Hematopoietic multipotent progenitor cell treated with erythropoietin and hydrocortisone succinate and interleukin-3 and kit ligand, for 8 days (in vitro differentiated cells): ENCODE measurements at regions not wholly inside any gene's neighbourhood (a gene's known extent, or its start where the extent isn't known, plus 50 kb on each side); places are given as distances from the start of the nearest gene placed in this dataset.
"Not testable (repeated sequence)": the region's sequence is repeated elsewhere in the genome, so short reads cannot be mapped to it uniquely, and the experiment has no call there.

Source experiments
- DNase-seq: peaks from one replicate; pipeline ENCODE4 v3.0.0-alpha.2; 2015

DNA sequence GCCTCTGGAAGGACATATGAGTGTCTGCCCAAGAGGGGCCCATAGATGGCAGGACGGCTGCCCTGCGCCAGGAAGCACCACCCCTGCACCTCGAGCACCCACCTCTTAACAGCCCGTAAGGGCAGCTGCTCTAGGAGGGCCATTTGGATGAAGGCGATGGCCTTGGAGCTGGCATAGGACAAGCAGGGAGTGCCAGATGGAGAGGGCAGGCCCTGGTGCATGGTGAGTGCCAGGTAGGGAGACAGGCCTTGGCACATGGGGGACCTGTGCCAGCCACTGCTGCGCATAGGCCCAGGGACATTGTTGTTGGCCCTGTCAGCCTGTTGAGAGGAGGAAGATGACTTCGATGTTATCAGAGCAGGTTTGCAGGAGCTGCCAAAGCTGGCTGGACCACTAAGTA is 134.2 kb downstream of the SLC25A46 start:
- no peak for DNase-seq

DNA sequence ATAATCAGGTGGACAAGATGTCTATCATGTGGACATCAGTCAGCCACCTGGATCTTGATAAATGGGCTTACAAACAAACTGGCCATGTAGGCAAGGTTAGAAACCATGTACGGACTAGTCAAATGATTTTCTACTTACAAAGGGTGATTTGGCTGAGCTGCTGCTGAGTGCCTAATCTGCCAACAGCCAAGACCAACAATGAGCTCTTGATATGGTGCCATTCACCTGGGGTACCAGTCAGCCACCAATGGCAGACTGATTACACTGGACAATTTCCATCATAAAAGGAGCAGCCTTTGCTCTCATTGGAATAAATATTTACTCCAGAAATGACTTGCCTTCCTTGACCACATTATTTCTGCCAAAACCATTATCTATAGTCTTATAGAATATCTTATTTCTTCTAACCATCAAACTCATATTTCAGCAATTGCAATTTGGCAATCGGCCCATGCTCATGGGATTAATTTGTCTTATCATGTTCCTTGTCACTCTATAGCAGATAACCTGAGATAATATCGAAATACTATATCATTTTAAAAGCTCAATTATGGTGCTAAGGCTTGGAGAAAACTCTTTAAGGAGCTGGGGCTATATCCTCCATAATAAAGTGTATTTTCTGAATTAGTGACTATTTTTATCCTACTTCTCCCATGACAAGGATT is 135.1 kb downstream of the SLC25A46 start:
- no peak for DNase-seq

DNA sequence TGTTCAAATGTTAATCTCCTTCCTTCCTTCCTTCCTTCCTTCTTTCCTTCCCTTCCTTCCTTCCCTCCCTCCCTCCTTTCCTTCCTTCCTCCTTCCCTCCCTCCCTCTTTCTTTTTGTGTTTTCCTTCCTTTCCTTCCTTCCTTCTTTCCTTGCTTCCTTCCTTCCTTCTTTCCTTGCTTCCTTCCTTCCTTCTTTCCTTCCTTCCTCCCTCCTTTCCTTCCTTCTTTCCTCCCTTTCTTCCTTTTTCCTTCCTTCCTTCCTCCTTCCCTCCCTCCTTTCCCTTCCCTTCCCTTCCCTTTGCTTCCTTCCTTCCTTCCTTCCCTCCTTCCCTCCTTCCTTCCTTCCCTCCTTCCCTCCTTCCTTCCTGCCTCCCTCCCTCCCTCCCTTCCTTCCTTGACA is 136.3 kb downstream of the SLC25A46 start:
- not testable (repeated sequence) for DNase-seq

DNA sequence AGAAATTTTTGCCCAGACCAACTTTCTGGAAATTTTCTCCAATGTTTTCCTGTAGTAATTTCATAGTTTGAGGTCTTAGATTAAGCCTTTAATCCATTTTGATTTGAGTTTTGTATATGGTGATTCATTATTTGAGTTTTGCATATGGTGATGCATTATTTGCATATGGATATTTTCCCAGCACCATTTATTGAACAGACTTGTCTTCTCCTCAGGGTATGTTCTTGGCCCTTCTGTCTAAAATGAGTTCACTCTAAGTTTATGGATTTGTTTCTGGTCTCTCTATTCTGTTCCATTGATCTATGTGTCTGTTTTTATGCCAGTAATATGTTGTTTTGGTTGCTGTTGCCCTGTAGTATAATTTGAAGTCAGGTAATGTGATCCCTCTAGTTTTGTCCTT is 139.3 kb downstream of the SLC25A46 start:
- DNase-seq: no peak

DNA sequence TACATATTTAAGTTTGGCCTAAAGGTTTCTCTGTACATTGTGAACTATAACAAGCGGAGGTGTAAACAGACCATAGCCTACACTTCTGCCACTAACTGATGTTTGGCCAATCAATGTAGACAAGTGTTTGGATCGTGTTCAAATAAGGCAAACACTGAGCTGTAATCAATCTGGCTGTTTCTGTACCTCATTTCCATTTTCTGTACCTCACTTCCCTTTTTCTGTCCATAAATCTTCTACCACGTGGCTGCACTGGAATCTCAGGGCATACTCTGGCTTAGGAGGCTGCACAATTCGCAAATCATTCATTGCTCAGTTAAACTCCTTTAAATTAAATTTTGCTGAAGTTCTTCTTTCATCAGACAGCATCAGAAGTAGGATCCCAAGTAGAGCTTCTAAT is 140.9 kb downstream of the SLC25A46 start:
- no peak for DNase-seq

DNA sequence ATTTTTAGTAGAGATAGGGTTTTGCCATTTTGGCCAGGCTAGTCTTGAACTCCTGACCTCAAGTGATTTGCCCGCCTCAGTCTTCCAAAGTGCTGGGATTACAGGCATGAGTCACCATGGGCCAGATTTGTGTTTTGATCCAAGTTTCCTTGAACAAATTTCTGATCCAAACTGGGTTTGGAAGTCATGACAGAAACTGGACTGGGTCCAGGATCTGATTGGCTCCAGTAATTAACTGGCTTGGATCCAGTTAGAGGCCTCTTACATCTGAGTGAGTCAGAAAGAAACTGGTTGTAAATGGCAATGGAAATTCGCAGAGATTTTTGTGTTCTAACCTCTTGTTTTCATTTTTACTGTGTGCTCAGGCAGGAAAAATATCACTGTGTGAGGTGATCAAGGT is 141.6 kb downstream of the SLC25A46 start:
- DNase-seq: no peak

DNA sequence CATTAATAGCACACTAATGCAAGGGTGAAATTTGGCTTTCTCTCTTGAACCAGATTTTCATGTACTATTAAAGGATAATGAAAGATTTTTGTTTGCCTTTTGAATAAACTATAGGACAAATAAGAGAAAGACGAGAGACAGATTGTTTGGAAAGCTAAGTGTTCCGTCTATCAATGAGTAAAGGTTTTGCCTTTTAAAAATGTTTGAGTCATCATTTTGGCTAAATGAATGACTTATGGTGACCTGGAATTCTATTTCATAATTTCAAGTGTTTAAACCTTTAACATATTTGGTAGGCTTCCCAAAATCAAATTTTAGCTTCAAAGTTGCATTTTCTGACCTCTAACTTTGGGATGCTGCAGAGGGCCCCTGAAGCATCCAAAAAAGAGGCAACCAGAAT is 145.2 kb downstream of the SLC25A46 start:
- no peak for DNase-seq

DNA sequence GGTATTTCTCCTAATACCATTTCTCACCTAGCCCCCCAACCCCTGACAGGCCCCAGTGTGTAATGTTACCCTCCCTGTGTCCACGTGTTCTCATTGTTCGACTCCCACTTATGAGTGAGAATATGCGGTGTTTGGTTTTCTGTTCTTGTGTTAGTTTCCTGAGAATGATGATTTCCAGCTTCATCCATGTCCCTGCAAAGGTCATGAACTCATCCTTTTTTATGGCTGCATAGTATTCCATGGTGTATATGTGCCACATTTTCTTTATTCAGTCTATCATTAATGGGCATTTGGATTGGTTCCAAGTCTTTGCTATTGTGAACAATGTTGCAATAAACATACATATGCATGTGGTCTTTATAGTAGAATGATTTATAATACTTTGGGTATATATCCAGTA is 148.4 kb downstream of the SLC25A46 start:
- not testable (repeated sequence) for DNase-seq

DNA sequence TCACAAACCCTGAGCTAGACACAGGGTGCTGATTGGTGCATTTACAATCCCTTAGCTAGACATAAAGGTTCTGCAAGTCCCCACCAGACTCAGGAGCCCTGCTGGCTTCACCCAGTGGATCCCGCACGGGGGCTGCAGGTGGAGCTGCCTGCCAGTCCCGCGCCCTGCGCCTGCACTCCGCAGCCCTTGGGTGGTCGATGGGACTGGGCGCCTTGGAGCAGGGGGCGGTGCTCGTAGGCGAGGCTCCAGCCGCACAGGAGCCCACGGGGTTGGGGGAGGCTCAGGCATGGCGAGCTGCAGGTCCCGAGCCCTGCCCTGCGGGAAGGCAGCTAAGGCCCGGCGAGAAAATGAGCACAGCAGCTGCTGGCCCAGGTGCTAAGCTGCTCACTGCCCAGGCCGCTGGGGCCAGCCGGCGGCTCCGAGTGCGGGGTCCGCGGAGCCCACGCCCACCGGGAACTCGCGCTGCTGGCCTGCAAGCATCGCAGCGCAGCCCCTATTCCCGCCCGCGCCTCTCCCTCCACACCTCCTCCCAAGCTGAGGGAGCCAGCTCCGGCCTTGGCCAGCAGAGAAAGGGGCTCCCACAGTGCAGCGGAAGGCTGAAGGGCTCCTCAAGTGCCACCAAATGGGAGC is 155.2 kb downstream of the SLC25A46 start:
- not testable (repeated sequence) for DNase-seq

DNA sequence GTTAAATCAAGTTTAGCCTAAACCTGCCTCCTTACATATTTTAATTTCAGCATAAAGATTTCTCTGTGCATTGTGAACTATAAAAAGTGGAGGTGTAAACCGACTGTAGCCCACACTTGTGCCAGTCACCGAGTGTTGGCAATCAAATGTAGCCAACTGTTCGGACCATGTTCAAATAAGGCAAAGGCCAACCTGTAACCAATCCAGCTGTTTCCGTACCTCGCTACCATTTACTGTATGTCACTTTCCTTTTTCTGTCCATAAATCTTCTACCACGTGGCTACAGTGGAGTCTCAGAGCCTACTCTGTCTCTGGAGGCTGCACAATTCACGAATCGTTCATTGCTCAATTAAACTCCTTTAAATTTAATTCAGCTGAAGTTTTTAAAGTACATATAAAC is 156.0 kb downstream of the SLC25A46 start:
- DNase-seq: no peak

DNA sequence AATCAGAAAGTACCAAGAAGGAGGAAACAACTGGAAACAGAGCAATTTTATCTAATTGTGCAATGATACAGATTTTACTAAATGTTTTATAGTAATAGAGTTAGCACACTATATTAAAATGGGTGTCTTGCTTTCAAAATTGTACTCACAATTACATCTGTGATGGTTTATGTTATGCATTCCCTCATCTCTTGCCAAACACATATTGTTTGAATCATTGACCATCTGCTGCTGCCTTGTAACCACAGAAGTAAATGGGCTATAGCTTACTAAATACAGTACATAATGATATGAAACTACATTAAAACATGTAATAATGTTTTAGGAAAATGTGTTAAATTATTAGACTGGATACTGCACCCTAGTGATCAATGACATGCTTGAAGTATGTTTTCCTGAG is 158.1 kb downstream of the SLC25A46 start:
- no peak for DNase-seq

DNA sequence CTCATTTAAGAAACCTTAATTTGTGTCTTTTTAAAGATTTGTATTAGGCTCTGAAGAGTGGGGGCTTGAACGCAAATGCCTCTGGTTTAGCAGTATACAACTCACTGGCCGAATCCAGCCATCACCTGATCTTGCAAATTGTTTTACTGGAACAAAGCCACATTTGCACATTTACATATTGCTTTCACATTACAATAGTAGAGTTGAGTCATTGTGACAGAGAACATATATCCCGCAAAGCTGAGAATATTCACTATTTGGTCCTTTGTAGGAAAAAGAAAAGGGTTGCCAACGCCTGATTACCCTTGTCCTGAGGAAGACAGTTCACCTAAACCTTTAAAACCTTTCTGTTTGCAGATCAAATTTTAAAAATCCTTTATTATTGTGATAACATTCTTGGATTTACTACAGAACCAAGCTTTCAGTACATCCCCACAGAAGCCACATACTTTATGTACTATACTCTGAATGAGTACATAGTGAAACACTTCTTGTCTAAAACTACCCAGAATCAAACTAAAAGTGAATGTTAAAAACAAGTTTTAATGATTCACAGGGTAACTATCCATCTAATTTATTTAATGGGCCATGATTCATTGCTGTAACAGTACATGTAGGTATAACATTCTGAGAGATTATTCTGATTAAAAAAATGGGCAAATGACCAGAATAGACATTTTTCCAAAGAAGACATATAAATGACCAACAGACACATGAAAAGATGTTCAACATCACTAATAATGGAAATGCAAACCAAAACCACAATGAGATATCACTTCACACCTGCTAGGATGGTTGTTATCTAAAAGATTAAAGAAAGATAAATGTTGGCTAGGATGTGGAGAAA is 161.0 kb downstream of the SLC25A46 start:
- no peak for DNase-seq

DNA sequence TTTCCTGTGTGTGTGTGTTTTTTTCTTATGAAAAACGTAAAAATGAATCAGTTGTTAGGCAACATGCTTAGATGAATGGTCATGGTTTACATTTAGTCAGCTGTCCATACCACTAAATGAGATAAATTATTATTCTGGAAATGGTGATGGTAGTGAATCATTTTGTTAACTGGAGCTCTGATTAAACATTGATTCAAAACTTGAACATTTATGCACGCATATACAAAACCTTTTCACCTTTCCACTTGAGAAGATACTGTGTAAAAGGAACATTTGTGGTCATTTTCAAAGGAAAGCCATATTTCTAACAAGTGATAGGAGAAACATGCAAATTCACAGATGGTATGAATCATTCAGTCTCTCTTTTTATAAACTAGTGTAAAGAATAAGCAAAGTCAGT is 162.0 kb downstream of the SLC25A46 start:
- DNase-seq: no peak

DNA sequence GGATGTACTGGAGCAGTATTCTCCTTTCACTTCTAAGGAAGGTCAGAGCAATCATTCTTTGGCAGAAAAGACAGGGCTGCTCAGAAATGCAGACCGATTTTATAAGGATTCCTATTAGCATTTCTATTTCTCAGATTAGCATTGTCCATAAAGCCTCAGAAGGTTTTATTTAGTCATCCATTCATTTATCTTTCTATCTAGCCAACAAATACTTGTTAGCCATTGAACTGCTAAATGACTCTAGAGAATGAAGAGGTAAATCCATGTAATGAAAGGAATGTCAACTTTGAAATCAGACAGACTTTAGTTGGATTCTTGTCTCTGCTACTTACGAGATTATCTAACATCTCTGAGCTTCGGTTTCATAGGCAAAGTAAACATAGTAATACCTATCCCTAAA is 165.2 kb downstream of the SLC25A46 start:
- DNase-seq: no peak

DNA sequence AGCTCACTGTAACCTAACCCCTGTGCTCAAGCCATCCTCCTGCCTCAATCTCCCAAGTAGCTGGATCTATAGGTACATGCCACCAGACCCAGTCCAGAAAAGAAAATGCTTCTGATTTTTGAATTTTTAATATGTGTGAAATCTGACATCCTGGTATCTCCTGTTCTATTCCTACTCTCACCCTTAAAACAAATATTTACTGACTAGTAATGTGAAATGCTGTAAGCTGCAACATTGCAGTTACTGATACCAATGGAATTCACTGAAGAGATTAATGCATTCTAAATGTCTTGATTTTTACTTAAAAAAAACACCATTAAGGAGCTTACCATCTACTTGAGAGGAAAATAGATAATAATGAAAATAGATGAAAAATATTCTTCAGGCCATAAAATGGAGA is 162.7 kb upstream of the TSLP start:
- no peak for DNase-seq

DNA sequence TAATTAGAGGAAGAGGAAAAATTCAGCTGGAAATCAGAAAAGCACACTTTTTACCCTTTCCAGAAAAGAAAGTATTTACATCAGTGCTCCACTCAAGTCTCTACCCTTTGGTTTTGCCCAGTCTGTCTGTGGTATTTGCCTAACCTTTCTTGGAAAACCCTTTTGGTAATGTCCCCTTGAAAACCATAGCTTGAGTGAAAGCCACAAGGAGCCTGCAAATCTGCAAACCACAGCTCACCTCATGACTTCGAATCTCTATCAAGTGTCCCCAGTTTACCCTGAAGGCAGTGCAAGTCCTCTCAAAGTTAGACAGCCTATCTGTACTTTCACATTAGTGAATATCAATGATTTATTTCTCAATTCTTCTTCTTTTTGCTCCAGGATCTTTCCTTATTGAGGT is 162.1 kb upstream of the TSLP start:
- DNase-seq: no peak

DNA sequence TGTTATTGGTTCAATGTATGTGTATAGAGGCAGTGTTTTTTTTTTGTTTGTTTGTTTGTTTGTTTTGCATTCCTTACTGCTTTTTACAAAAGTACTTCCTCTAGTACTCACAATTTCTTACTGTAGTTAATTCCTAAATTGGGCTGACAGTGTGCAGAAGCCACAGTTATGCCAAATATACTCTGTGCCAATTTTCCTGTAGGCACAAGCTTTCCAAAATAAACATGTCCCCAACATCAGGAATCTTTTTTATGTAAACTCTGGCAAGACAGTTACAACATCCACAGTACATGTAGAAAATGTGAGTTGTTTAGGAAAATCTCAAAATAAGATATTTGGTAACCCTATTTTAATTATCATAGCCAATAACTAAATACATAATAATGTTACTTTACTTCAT is 161.6 kb upstream of the TSLP start:
- DNase-seq: no peak

DNA sequence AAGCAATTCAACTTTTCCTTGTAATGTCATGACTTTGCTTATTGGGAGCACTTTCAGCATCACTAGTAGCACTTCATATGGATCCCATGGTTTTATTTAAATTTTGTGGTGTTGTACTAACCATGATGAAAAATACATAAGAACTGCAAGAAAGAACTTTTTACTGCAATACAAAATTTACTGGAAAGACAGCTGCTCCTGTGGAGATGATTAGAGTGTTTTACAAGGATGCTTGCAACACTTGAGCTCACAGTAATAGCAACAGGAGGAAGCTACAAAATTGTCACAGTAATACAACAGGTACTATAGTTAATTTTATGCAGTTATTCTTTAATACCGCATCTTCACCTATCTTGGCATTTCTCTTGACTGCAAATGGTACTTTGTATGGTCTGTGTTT is 158.3 kb upstream of the TSLP start:
- DNase-seq: no peak

DNA sequence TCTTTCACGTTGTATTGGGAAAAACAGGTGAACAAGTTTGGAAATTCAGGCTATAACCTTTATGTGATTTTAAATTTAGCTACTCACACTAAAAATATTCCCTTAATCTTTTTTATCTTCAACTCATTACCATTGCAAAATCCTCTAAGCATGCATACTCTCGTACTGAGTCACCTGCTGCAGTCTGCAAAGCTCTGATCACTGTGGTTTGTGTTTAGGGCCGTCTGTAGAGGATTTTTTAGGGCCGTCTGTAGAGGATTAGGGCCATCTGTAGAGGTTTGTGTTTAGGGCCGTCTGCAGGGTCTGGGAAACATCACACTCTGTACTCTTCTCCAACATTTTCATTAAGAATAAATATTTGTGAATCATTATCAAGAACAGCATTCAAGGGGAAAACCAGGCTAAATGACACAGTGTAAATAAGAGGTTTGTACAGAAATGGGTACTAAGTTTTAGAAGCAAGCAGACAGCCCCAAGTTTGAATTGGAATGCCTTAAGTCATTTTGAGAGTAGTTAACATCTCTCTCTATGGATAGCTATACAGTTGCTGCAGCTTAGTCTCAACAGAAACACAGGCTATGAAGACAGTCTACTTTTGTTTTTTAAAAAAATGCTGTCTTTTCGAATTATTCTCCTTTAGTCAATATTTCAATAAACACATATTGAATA is 155.0 kb upstream of the TSLP start:
- no peak for DNase-seq

DNA sequence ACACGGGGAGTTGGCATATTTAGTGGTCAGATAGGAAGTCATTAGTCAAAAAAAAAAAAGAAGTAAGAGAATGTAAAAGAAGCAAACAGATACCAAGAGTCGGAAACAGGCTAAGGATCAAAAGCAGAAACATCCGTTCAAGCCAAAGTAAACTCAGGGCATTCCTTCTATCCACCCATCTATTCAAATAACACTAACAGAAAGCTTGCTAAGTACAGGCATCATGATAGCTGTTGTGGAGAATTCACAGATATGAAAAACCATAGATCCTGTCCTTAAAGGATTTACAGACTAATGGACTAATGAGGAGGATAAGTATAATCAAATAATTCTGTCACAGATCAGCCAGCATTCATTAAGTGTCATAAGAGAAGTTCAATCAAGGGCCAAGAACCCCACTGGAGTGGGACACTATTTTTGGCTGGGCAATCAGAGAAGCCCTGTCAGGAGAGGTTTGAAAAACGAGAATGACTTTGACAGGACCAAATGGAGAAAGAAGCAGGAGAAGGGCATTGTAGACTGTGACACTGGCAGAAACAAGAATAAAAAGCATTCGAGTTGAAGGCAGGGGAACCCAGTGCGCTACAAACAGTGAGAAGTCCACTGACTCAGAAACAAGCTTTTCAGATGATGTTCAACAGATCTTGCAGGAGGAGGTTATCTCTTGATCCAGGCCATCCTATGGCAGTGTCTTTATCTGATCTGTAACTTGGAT is 154.2 kb upstream of the TSLP start:
- DNase-seq: no peak

DNA sequence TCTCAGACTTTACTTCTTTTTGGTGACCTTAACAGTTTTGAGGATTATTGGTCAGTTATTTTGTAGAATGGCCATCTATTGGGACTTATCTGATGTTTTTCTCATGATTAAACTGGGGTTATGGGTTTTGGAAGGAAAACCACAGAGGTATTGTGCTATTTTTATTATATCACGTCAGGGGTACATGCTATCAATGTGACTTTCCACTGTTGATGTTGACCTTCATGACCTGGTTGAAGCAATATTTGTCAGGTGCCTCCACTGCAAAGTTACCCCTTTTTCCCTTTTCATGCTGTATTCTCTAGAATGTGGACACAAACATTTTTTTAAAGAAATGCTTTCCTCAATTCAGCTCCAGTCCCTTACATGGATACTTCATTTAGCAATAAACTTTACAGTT is 152.8 kb upstream of the TSLP start:
- DNase-seq: no peak

DNA sequence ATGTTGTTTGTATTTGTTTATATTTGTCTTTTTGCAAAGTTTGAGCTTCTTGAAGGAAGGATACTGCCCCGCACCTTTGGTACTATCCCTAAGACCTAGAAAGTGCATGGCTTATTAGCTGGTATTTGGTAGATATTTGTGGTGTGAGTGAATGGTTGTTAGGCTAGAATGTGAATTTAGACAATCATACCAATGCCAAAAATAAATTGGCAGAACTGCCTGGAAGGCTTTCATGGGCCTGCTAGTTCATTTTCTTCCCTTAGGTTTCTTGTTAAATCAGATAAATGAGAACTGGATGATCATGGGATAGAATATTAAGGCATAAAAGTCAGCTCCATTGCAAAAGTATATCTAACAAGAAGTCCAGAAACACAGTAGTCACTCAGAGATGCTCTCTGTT is 147.5 kb upstream of the TSLP start:
- no peak for DNase-seq

DNA sequence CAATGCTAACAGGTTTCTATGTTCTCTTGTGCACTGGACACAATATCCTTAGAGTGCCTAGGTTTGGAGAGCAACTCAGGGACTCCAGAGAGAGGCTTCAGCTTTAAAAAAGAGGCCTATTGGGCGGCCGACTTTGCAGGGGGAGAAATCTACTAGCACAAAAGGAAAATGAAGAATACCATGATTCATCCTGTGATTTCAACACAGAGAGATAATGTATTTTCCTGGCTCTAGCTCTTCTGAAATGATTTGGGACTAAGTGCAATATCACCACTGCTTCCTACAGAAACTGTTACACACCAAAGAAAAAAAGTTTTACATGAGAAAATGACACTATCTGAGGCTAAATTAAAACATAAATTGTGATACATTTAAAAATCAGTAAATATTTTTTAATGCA is 146.1 kb upstream of the TSLP start:
- DNase-seq: no peak
